ENCODE measurements at regions not wholly inside any gene's neighbourhood (a gene's known extent, or its start where the extent isn't known, plus 50 kb on each side); places are given as distances from the start of the nearest gene placed in this dataset.

DNA sequence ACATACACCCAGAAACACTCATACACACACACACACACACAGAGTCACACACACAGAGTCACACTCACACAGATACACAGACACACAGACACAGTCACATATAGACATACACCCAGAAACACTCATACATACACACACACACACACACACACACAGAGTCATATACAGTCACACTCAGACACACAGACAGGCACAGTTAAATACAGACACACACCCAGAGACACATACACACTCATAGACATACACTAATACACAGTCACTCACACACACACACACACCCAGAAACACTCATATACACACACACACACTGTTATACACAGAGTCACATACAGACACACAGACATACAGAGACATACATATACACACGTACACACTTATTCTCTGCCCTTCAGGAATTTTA is 250.9 kb downstream of the QKI start:
- TF ChIP-seq, protein P1, sequence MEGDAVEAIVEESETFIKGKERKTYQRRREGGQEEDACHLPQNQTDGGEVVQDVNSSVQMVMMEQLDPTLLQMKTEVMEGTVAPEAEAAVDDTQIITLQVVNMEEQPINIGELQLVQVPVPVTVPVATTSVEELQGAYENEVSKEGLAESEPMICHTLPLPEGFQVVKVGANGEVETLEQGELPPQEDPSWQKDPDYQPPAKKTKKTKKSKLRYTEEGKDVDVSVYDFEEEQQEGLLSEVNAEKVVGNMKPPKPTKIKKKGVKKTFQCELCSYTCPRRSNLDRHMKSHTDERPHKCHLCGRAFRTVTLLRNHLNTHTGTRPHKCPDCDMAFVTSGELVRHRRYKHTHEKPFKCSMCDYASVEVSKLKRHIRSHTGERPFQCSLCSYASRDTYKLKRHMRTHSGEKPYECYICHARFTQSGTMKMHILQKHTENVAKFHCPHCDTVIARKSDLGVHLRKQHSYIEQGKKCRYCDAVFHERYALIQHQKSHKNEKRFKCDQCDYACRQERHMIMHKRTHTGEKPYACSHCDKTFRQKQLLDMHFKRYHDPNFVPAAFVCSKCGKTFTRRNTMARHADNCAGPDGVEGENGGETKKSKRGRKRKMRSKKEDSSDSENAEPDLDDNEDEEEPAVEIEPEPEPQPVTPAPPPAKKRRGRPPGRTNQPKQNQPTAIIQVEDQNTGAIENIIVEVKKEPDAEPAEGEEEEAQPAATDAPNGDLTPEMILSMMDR (IDR thresholded peaks at IDR 0.05) = no peak
- no peak for TF ChIP-seq EP300 (IDR thresholded peaks at IDR 0.05)
- no peak for TF ChIP-seq POLR2A (IDR thresholded peaks at IDR 0.05)
